ENCODE measurements at regions not wholly inside any gene's neighbourhood (a gene's known extent, or its start where the extent isn't known, plus 50 kb on each side); places are given as distances from the start of the nearest gene placed in this dataset.

GRCh38 chr16:48892893-48893292, 282.9 kb upstream of the N4BP1 start (continued):
- TF ChIP-seq, protein P1, sequence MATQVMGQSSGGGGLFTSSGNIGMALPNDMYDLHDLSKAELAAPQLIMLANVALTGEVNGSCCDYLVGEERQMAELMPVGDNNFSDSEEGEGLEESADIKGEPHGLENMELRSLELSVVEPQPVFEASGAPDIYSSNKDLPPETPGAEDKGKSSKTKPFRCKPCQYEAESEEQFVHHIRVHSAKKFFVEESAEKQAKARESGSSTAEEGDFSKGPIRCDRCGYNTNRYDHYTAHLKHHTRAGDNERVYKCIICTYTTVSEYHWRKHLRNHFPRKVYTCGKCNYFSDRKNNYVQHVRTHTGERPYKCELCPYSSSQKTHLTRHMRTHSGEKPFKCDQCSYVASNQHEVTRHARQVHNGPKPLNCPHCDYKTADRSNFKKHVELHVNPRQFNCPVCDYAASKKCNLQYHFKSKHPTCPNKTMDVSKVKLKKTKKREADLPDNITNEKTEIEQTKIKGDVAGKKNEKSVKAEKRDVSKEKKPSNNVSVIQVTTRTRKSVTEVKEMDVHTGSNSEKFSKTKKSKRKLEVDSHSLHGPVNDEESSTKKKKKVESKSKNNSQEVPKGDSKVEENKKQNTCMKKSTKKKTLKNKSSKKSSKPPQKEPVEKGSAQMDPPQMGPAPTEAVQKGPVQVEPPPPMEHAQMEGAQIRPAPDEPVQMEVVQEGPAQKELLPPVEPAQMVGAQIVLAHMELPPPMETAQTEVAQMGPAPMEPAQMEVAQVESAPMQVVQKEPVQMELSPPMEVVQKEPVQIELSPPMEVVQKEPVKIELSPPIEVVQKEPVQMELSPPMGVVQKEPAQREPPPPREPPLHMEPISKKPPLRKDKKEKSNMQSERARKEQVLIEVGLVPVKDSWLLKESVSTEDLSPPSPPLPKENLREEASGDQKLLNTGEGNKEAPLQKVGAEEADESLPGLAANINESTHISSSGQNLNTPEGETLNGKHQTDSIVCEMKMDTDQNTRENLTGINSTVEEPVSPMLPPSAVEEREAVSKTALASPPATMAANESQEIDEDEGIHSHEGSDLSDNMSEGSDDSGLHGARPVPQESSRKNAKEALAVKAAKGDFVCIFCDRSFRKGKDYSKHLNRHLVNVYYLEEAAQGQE (IDR thresholded peaks at IDR 0.05; ENCODE audit: low read depth) = no peak
- TF ChIP-seq TCF7L2 (IDR thresholded peaks at IDR 0.05; ENCODE audit: borderline replicate concordance, extremely low read depth, insufficient read depth, insufficient read length) (no peak), RAD21 (IDR thresholded peaks at IDR 0.05; ENCODE audit: low read depth) (no peak), SIN3A (IDR thresholded peaks at IDR 0.05; ENCODE audit: low read depth) (no peak), ELF1 (IDR thresholded peaks at IDR 0.05; ENCODE audit: borderline replicate concordance, low read depth) (no peak), POLR2AphosphoS5 (IDR thresholded peaks at IDR 0.05; ENCODE audit: low read depth, low read length) (no peak)

DNA sequence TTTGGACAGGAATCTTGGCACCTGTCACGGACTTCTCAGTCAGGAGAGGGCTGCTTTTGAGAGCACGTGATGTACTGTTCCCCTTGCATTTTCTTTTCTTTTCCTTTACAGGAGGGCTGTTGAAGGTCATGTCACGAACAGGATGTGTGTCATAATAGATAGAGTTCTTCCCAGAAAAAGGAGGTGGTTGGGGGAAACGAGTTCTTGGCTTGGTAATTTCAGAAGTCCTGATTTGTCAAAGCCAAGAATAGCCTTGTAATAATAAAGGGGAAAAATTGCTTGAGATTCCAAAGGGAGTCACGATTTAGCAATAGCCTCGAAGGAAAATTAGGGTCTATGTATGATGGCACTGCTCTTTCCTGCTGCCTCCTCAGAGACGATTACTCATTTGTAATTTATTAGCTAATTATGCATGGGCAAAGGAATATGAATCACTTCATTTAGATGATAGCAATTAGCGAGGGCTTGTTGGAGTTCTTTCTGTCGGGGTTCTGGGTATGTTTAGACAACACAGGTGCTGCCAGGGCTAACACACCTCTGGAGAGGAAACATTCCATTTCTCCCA, 277.7 kb upstream of the N4BP1 start:
- ChIA-PET RAD21 (ENCODE audit: low non-redundant PET in 1 of 2, low total read pairs in 2 of 2, uncharacterized antibody in 2 of 2, unreplicated experiment in 2 of 2) (no interaction called here), CTCF (no interaction called here), POLR2A (no interaction called here)
- no peak for DNase-seq (ENCODE audit: low read depth, low spot score)
- Histone ChIP-seq H3K9ac (ENCODE audit: low read length) (no peak overlapping the region), H2AFZ (ENCODE audit: low read depth, low read length, poor library complexity, severe bottlenecking) (no peak overlapping the region), H3K27ac (ENCODE audit: low read depth, low read length) (no peak overlapping the region), H4K20me1 (ENCODE audit: insufficient read depth) (no peaks in the 10 kb centered on the region), H3K9me2 (ENCODE audit: insufficient read depth) (no peaks in the 10 kb centered on the region), H3K9me3 (ENCODE audit: control insufficient read depth in 1 of 2, insufficient read depth in 1 of 2, low read depth in 1 of 2, low read length in 2 of 2) (no peaks in the 10 kb centered on the region), H3K36me3 (ENCODE audit: control insufficient read depth in 1 of 2, insufficient read depth in 2 of 2, low read length in 2 of 2) (no peaks in the 10 kb centered on the region), H3K4me2 (ENCODE audit: low read length) (no peak overlapping the region), H3K27me3 (ENCODE audit: insufficient read depth, low read length) (peaks cover 48% of the 10 kb centered on the region), H3K4me1 (ENCODE audit: control insufficient read depth in 1 of 2, insufficient read depth in 2 of 2, low read length in 2 of 2) (no peaks in the 10 kb centered on the region), H3K4me3 (replicated peaks in 1 of 2; ENCODE audit: low read depth in 1 of 2, low read length in 2 of 2) (no peak overlapping the region), H3K79me2 (ENCODE audit: insufficient read depth, low read length) (no peaks in the 10 kb centered on the region)
- TF ChIP-seq SRF (IDR thresholded peaks at IDR 0.05; ENCODE audit: low read depth) = no peak
- intact Hi-C loops (cut with micrococcal nuclease) = no loop called here
- no TSS peak for BruUV-seq (replicated peaks)
- ATAC-seq = no peak
